Thoracic aorta (tissue), 2 donors: ENCODE measurements at regions not wholly inside any gene's neighbourhood (a gene's known extent, or its start where the extent isn't known, plus 50 kb on each side); places are given as distances from the start of the nearest gene placed in this dataset.

Experiments
- ATAC-seq: fragments of 150-250 bp; one replicate; pipeline ENCODE4 v1.8.0; 2017; ENCODE audit warnings: low read depth; ENCODE audit not compliant: insufficient number of reproducible peaks, low FRiP score
- DNase-seq: peaks from one replicate; pipeline ENCODE4 v3.0.0-alpha.2; 2020; ENCODE audit warnings: low spot score
- H3K27ac ChIP-seq, 2 donors: fragments of 200-600 bp; sonication (generic); 1 replicate in 1 of 2; 2 replicates in 1 of 2; pipeline ENCODE4 v1.5.1; 2016; ENCODE audit warnings: mild to moderate bottlenecking in 2 of 2, moderate library complexity in 2 of 2
- H3K27me3 ChIP-seq: fragments of 200-600 bp; sonication (generic); replicated peaks from 2 replicates; pipeline ENCODE4 v1.6.0; 2016; ENCODE audit warnings: mild to moderate bottlenecking; ENCODE audit not compliant: insufficient read depth
- H3K36me3 ChIP-seq: fragments of 200-600 bp; sonication (generic); one replicate; pipeline ENCODE4 v1.5.1; 2016
- H3K4me1 ChIP-seq, 2 donors: fragments of 200-600 bp; sonication (generic); 1 replicate in 1 of 2; 2 replicates in 1 of 2; pipeline versions ENCODE4 v1.5.1 to v1.6.0; 2016; ENCODE audit warnings: low read depth in 2 of 2, mild to moderate bottlenecking in 1 of 2; ENCODE audit not compliant: control insufficient read depth in 1 of 2
- H3K4me3 ChIP-seq: fragments of 200-600 bp; sonication (generic); 2 replicates; pipeline ENCODE4 v1.5.1; 2016; ENCODE audit warnings: mild to moderate bottlenecking
- H3K9me3 ChIP-seq: fragments of 200-600 bp; sonication (generic); 2 replicates; pipeline ENCODE4 v1.5.1; 2016
- CTCF ChIP-seq: fragments of 200-600 bp; sonication (generic); IDR thresholded peaks from one replicate; pipeline ENCODE4 v1.5.1; 2019; ENCODE audit warnings: antibody characterized with exemption

GRCh38 chr2:204183608-204184007 is 247.0 kb downstream of the ICOS start:
- no peak for ATAC-seq
- TF ChIP-seq CTCF: no peak
- Histone ChIP-seq H3K4me1 (peaks cover 3 to 8% of the 10 kb centered on the region in 2 donors), H3K9me3 (no peaks in the 10 kb centered on the region), H3K36me3 (no peaks in the 10 kb centered on the region), H3K27me3 (no peaks in the 10 kb centered on the region), H3K27ac (no peak overlapping the region), H3K4me3 (no peak overlapping the region)
- no peak for DNase-seq

- H3K27ac ChIP-seq: no peak overlapping the region
- H3K27me3 ChIP-seq: no peaks in the 10 kb centered on the region
- H3K4me3 ChIP-seq: no peak overlapping the region
- no peaks in the 10 kb centered on the region for H3K36me3 ChIP-seq
- H3K9me3 ChIP-seq: no peaks in the 10 kb centered on the region
- DNase-seq (no peak), ATAC-seq (no peak)
- no peak for TF ChIP-seq CTCF
- peaks cover 3 to 8% of the 10 kb centered on the region in 2 donors for H3K4me1 ChIP-seq
These were observed 247.7 kb downstream of the ICOS start for GRCh38 chr2:204184226-204184625.

- H3K4me1 ChIP-seq: peaks cover 3 to 8% of the 10 kb centered on the region in 2 donors
- H3K27me3 ChIP-seq: no peaks in the 10 kb centered on the region
- H3K9me3 ChIP-seq: no peaks in the 10 kb centered on the region
- TF ChIP-seq CTCF: no peak
- H3K36me3 ChIP-seq: no peaks in the 10 kb centered on the region
- H3K4me3 ChIP-seq: no peak overlapping the region
- H3K27ac ChIP-seq: no peak overlapping the region
- DNase-seq: no peak
- ATAC-seq: no peak
These were observed 250.9 kb downstream of the ICOS start for GRCh38 chr2:204187229-204188083.

- no peak overlapping the region for H3K4me3 ChIP-seq
These were observed 255.0 kb downstream of the ICOS start for GRCh38 chr2:204191574-204191973.

GRCh38 chr2:204195498-204195897 is 258.9 kb downstream of the ICOS start:
- no peaks in the 10 kb centered on the region for H3K36me3 ChIP-seq

More at GRCh38 chr2:204191574-204191973, 255.0 kb downstream of the ICOS start:
- TF ChIP-seq CTCF: no peak
- Histone ChIP-seq H3K27ac (no peak overlapping the region), H3K27me3 (no peaks in the 10 kb centered on the region), H3K9me3 (no peaks in the 10 kb centered on the region), H3K36me3 (no peaks in the 10 kb centered on the region), H3K4me1 (no peaks in the 10 kb centered on the region)
- no peak for ATAC-seq
- DNase-seq: no peak

More at GRCh38 chr2:204195498-204195897, 258.9 kb downstream of the ICOS start:
- no peaks in the 10 kb centered on the region for H3K27me3 ChIP-seq
- H3K4me3 ChIP-seq: no peak overlapping the region
- ATAC-seq (no peak), DNase-seq (no peak)
- TF ChIP-seq CTCF: no peak
- H3K27ac ChIP-seq: no peak overlapping the region
- H3K4me1 ChIP-seq: no peaks in the 10 kb centered on the region
- H3K9me3 ChIP-seq: no peaks in the 10 kb centered on the region
